Neuronal stem cell (in vitro differentiated cells): ENCODE measurements at regions not wholly inside any gene's neighbourhood (a gene's known extent, or its start where the extent isn't known, plus 50 kb on each side); places are given as distances from the start of the nearest gene placed in this dataset.

Source experiments
- DNase-seq: peaks from one replicate; pipeline ENCODE4 v3.0.0-alpha.2; 2013; ENCODE audit warnings: low spot score
- H2AFZ ChIP-seq: one replicate; pipeline ENCODE4 v1.6.1; 2013; ENCODE audit warnings: mild to moderate bottlenecking, low read length, inconsistent platforms
- H2AK5ac ChIP-seq: 2 replicates; pipeline ENCODE4 v1.6.1; 2013; ENCODE audit warnings: low read depth, mild to moderate bottlenecking, inconsistent platforms, low read length, moderate library complexity, mixed read lengths
- H2BK120ac ChIP-seq: 2 replicates; pipeline ENCODE4 v1.6.1; 2013; ENCODE audit warnings: low read depth, mild to moderate bottlenecking, inconsistent platforms, low read length, moderate library complexity, mixed read lengths
- H2BK12ac ChIP-seq: one replicate; pipeline ENCODE4 v1.6.1; 2013; ENCODE audit warnings: low read length, inconsistent platforms
- H2BK15ac ChIP-seq: 2 replicates; pipeline ENCODE4 v1.6.1; 2013; ENCODE audit warnings: mild to moderate bottlenecking, low read length, inconsistent platforms, mixed read lengths
- H2BK5ac ChIP-seq: one replicate; pipeline ENCODE4 v1.6.1; 2013; ENCODE audit warnings: inconsistent platforms, mild to moderate bottlenecking, low read length, moderate library complexity
- H3K14ac ChIP-seq: one replicate; pipeline ENCODE4 v1.6.1; 2013; ENCODE audit warnings: low read length, inconsistent platforms
- H3K18ac ChIP-seq: 2 replicates; pipeline ENCODE4 v1.6.1; 2013; ENCODE audit warnings: low read length, inconsistent platforms
- H3K23ac ChIP-seq: 2 replicates; pipeline ENCODE4 v1.6.1; 2013; ENCODE audit warnings: low read depth, mild to moderate bottlenecking, mixed read lengths, low read length, inconsistent platforms; ENCODE audit not compliant: poor library complexity
- H3K27ac ChIP-seq: replicated peaks from 3 replicates; pipeline ENCODE4 v1.5.1; 2013; ENCODE audit warnings: low read length, inconsistent platforms
- H3K27me3 ChIP-seq, 3 experiments: 2 replicates each; pipeline ENCODE4 v1.6.1; 2013; ENCODE audit warnings: low read length in 3 of 3, mild to moderate bottlenecking in 2 of 3, inconsistent platforms in 1 of 3, low read depth in 1 of 3, mixed read lengths in 1 of 3, moderate library complexity in 1 of 3; ENCODE audit not compliant: control insufficient read depth in 3 of 3, insufficient read depth in 3 of 3
- H3K36me3 ChIP-seq, 2 donors: replicated peaks in 1 of 2; 2 replicates each; pipeline ENCODE4 v1.6.1; 2013; ENCODE audit warnings: low read length in 2 of 2; ENCODE audit not compliant: control insufficient read depth in 2 of 2, insufficient read depth in 2 of 2
- H3K4ac ChIP-seq: 2 replicates; pipeline ENCODE4 v1.6.1; 2013; ENCODE audit warnings: inconsistent platforms, mild to moderate bottlenecking, low read length, moderate library complexity
- H3K4me1 ChIP-seq, 2 donors: 1 replicate in 1 of 2; 2 replicates in 1 of 2; pipeline ENCODE4 v1.6.1; 2013; ENCODE audit warnings: low read length in 2 of 2, low read depth in 1 of 2; ENCODE audit not compliant: control insufficient read depth in 2 of 2, insufficient read depth in 1 of 2
- H3K4me2 ChIP-seq: one replicate; pipeline ENCODE4 v1.6.1; 2013; ENCODE audit warnings: mild to moderate bottlenecking, low read length, inconsistent platforms; ENCODE audit not compliant: insufficient read depth, poor library complexity, severe bottlenecking
- H3K4me3 ChIP-seq, 2 donors: 2 replicates each; pipeline ENCODE4 v1.5.1; 2013; ENCODE audit warnings: low read length in 2 of 2, mild to moderate bottlenecking in 2 of 2, inconsistent platforms in 1 of 2, moderate library complexity in 1 of 2
- H3K79me1 ChIP-seq: one replicate; pipeline ENCODE4 v1.6.1; 2013; ENCODE audit warnings: low read depth, mild to moderate bottlenecking, inconsistent platforms, low read length, moderate library complexity
- H3K9ac ChIP-seq: one replicate; pipeline ENCODE4 v1.6.1; 2013; ENCODE audit warnings: mild to moderate bottlenecking, low read depth, low read length, inconsistent platforms; ENCODE audit not compliant: poor library complexity
- H3K9me3 ChIP-seq, 2 donors: replicated peaks in 1 of 2; 2 replicates each; pipeline versions ENCODE3 to v1.6.1; 2013; ENCODE audit warnings: low read length in 2 of 2, mild to moderate bottlenecking in 2 of 2, inconsistent platforms in 1 of 2, low read depth in 1 of 2, mixed read lengths in 1 of 2, moderate library complexity in 1 of 2; ENCODE audit not compliant: control insufficient read depth in 2 of 2, insufficient read depth in 1 of 2
- H4K8ac ChIP-seq: one replicate; pipeline ENCODE4 v1.6.1; 2013; ENCODE audit warnings: low read depth, mild to moderate bottlenecking, inconsistent platforms, low read length, moderate library complexity
- H4K91ac ChIP-seq: one replicate; pipeline ENCODE4 v1.6.1; 2013; ENCODE audit warnings: low read length, low read depth, mild to moderate bottlenecking, inconsistent platforms; ENCODE audit not compliant: poor library complexity
- WGBS, 2 donors: extraction: QIAGEN DNeasy Blood & Tissue Kit; methylation state at CpG; one replicate each; pipeline ENCODE4 v1.1.7; 2013; ENCODE audit warnings: missing lambda C conversion rate in 2 of 2, mixed read lengths in 1 of 2; ENCODE audit not compliant: insufficient read length in 2 of 2, insufficient replicate concordance in 1 of 2; ENCODE audit errors: extremely low coverage in 2 of 2; 5-methylcytosine and 5-hydroxymethylcytosine counted together

DNA sequence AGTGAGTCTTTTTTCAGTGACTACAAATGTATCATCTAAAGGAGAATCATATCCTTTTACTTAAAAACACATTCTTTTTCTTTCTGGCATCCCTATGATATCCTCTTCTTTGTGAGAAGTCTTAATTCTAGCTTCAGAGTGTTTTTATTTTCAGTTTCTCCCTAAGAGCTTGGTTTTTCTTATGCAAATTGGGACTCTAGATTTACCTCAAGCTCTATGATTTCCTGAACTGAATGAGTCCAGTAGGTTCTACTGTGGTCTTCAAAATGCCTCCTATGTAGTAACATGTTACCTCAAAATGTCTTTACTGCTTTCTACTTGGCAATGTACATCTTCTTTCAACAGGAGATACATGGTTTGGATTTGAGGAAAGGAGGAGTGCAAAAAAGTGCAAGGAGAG is 148.2 kb upstream of the C21orf91 start:
- H4K8ac ChIP-seq = no peak overlapping the region
- no peak overlapping the region for H3K4me3 ChIP-seq
- no peak overlapping the region for H3K4me2 ChIP-seq
- no peak overlapping the region for H3K9ac ChIP-seq
- no peak overlapping the region for H4K91ac ChIP-seq
- no peaks in the 10 kb centered on the region for H3K27me3 ChIP-seq
- H2BK12ac ChIP-seq = no peak overlapping the region
- H3K79me1 ChIP-seq = no peaks in the 10 kb centered on the region
- H3K27ac ChIP-seq = no peak overlapping the region
- no peak overlapping the region for H3K14ac ChIP-seq
- H2BK5ac ChIP-seq = no peak overlapping the region
- H2AK5ac ChIP-seq = no peak overlapping the region
- no peaks in the 10 kb centered on the region for H3K4me1 ChIP-seq
- H3K18ac ChIP-seq = no peak overlapping the region
- no peak overlapping the region for H2BK15ac ChIP-seq
- no peak overlapping the region for H3K23ac ChIP-seq
- no peak overlapping the region for H2BK120ac ChIP-seq
- no peaks in the 10 kb centered on the region for H3K9me3 ChIP-seq
- no peak overlapping the region for H3K4ac ChIP-seq
- H3K36me3 ChIP-seq = no peaks in the 10 kb centered on the region
- no peak for DNase-seq
- no peak overlapping the region for H2AFZ ChIP-seq

DNA sequence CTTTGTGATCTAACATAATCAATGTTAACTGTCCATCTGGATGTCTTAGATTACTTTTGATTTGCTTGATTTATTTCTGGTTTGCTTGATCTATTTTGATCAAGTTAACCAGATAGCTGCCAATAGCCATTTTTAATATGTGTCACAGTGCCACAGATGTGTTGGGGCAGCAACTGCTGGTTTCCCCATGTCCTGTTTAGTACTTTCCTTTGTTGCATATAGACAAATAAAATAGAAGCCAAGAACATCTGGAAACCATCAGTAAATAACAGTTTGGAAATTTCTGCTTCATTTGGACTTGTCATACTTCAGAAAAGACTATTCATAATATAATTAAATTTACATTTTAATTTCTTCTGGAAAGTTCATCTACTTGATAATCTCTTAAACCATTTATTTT is 145.6 kb upstream of the C21orf91 start:
- H3K14ac ChIP-seq = no peak overlapping the region
- H3K9me3 ChIP-seq = no peaks in the 10 kb centered on the region
- no peak overlapping the region for H3K4me3 ChIP-seq
- H2AK5ac ChIP-seq = no peak overlapping the region
- H3K4me2 ChIP-seq = no peak overlapping the region
- no peaks in the 10 kb centered on the region for H3K27me3 ChIP-seq
- H3K4ac ChIP-seq = no peak overlapping the region
- H2AFZ ChIP-seq = no peak overlapping the region
- H3K9ac ChIP-seq = no peak overlapping the region
- no peaks in the 10 kb centered on the region for H3K79me1 ChIP-seq
- H2BK120ac ChIP-seq = no peak overlapping the region
- no peak overlapping the region for H4K91ac ChIP-seq
- H2BK15ac ChIP-seq = no peak overlapping the region
- no peak for DNase-seq
- H3K23ac ChIP-seq = no peak overlapping the region
- H2BK5ac ChIP-seq = no peak overlapping the region
- no peak overlapping the region for H3K18ac ChIP-seq
- H3K4me1 ChIP-seq = no peaks in the 10 kb centered on the region
- H2BK12ac ChIP-seq = no peak overlapping the region
- no peak overlapping the region for H3K27ac ChIP-seq
- H4K8ac ChIP-seq = no peak overlapping the region
- no peaks in the 10 kb centered on the region for H3K36me3 ChIP-seq

DNA sequence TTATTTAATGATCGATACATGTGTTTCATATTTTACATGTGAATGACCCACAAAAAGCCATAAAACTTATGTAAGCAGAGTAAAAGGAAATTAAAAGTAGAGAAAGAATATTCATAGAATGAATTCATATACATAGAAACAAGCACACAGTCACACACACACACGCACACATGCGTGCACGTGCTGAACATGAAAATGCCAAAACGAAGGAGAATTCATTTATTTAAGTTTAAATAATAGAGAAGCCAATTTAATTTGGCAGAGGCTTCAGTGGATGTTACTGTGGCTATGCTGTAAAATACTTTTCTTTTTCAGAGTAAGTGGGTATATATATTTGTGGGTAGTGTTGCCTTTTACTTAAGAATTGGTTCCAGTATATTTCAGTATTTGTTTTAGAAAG is 145.0 kb upstream of the C21orf91 start:
- H3K9ac ChIP-seq = no peak overlapping the region
- H2BK12ac ChIP-seq = no peak overlapping the region
- H2AK5ac ChIP-seq = no peak overlapping the region
- H3K9me3 ChIP-seq = no peaks in the 10 kb centered on the region
- no peak overlapping the region for H2BK5ac ChIP-seq
- no CpG with 5 or more reads among the region's 5 CpGs for WGBS, 2 donors
- H3K79me1 ChIP-seq = no peaks in the 10 kb centered on the region
- H3K18ac ChIP-seq = no peak overlapping the region
- H3K4ac ChIP-seq = no peak overlapping the region
- no peak overlapping the region for H2BK15ac ChIP-seq
- H3K14ac ChIP-seq = no peak overlapping the region
- no peak overlapping the region for H4K91ac ChIP-seq
- no peak overlapping the region for H2AFZ ChIP-seq
- no peaks in the 10 kb centered on the region for H3K4me1 ChIP-seq
- no peak overlapping the region for H4K8ac ChIP-seq
- DNase-seq = no peak
- no peak overlapping the region for H3K4me3 ChIP-seq
- no peak overlapping the region for H3K23ac ChIP-seq
- H2BK120ac ChIP-seq = no peak overlapping the region
- no peaks in the 10 kb centered on the region for H3K36me3 ChIP-seq
- H3K27ac ChIP-seq = no peak overlapping the region
- no peak overlapping the region for H3K4me2 ChIP-seq
- no peaks in the 10 kb centered on the region for H3K27me3 ChIP-seq

DNA sequence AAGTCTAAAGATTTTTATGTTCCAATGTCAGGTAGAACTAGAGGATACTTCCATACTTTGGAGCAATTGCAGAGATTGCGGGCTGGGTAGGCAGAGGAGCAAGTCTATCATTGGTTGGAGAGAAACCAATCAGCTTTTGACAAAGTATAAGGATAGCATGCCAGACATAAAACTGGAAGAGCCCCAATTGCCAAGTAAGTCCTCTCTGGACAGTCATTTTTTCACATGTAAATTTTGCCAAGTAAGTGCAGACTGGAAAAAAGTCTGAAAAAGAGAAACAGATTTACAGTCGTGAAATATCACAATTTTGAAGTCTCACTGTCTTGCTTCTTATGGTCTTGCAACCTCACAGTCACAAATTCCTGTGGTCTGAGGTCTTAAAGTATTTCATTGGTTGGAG is 131.4 kb upstream of the C21orf91 start:
- no peak for DNase-seq
- WGBS, 2 donors = no CpG with 5 or more reads among the region's 2 CpGs

More for the DNA sequence above, 131.4 kb upstream of the C21orf91 start:
- H2AFZ ChIP-seq = no peak overlapping the region
- H2BK120ac ChIP-seq = no peak overlapping the region
- H3K4me3 ChIP-seq = no peak overlapping the region
- H3K27me3 ChIP-seq = no peaks in the 10 kb centered on the region
- H2BK15ac ChIP-seq = no peak overlapping the region
- no peak overlapping the region for H3K18ac ChIP-seq
- H4K91ac ChIP-seq = no peak overlapping the region
- H3K4ac ChIP-seq = no peak overlapping the region
- no peak overlapping the region for H3K9ac ChIP-seq
- H2BK12ac ChIP-seq = no peak overlapping the region
- H3K27ac ChIP-seq = no peak overlapping the region
- H3K9me3 ChIP-seq = no peaks in the 10 kb centered on the region
- H3K23ac ChIP-seq = no peak overlapping the region
- H4K8ac ChIP-seq = no peak overlapping the region
- H3K36me3 ChIP-seq = no peaks in the 10 kb centered on the region
- no peak overlapping the region for H2AK5ac ChIP-seq
- H3K14ac ChIP-seq = no peak overlapping the region
- H3K4me1 ChIP-seq = no peaks in the 10 kb centered on the region
- no peak overlapping the region for H3K4me2 ChIP-seq
- H3K79me1 ChIP-seq = no peaks in the 10 kb centered on the region
- no peak overlapping the region for H2BK5ac ChIP-seq
